ENCODE measurements at regions not wholly inside any gene's neighbourhood (a gene's known extent, or its start where the extent isn't known, plus 50 kb on each side); places are given as distances from the start of the nearest gene placed in this dataset.
"Not testable (repeated sequence)": the region's sequence is repeated elsewhere in the genome, so short reads cannot be mapped to it uniquely, and the experiment has no call there.

GRCh38 chr2:89957236-89957635, 1265.8 kb downstream of the RPIA start:
- not testable (repeated sequence) for TF ChIP-seq CTCF, POLR2A, EP300 (IDR thresholded peaks at IDR 0.05)
